Muscle layer of colon (tissue), 2 donors: ENCODE measurements at regions not wholly inside any gene's neighbourhood (a gene's known extent, or its start where the extent isn't known, plus 50 kb on each side); places are given as distances from the start of the nearest gene placed in this dataset.

ENCODE experiments used
- H3K27ac ChIP-seq: one replicate; pipeline ENCODE4 v1.7.0; 2013; ENCODE audit warnings: low read depth, mild to moderate bottlenecking, low read length, moderate library complexity
- H3K27me3 ChIP-seq, 2 donors: one replicate each; pipeline ENCODE4 v1.7.0; 2013; ENCODE audit warnings: low read length in 2 of 2, mild to moderate bottlenecking in 2 of 2; ENCODE audit not compliant: insufficient read depth in 2 of 2, control insufficient read depth in 1 of 2
- H3K36me3 ChIP-seq: one replicate; pipeline ENCODE4 v1.7.0; 2013; ENCODE audit warnings: mild to moderate bottlenecking, low read length; ENCODE audit not compliant: insufficient read depth
- H3K4me1 ChIP-seq: one replicate; pipeline ENCODE4 v1.7.0; 2013; ENCODE audit warnings: mild to moderate bottlenecking, low read length; ENCODE audit not compliant: insufficient read depth
- H3K4me3 ChIP-seq, 2 donors: one replicate each; pipeline ENCODE4 v1.7.0; 2013; ENCODE audit warnings: low read length in 2 of 2, low read depth in 1 of 2, mild to moderate bottlenecking in 1 of 2, moderate library complexity in 1 of 2
- H3K9ac ChIP-seq: one replicate; pipeline ENCODE4 v1.7.0; 2013; ENCODE audit warnings: low read length
- H3K9me3 ChIP-seq: one replicate; pipeline ENCODE4 v1.7.0; 2013; ENCODE audit warnings: mild to moderate bottlenecking, low read length
- donor health status: abdominal sarcoma.
- donor health status: Adenocarcinoma of cecum.

DNA sequence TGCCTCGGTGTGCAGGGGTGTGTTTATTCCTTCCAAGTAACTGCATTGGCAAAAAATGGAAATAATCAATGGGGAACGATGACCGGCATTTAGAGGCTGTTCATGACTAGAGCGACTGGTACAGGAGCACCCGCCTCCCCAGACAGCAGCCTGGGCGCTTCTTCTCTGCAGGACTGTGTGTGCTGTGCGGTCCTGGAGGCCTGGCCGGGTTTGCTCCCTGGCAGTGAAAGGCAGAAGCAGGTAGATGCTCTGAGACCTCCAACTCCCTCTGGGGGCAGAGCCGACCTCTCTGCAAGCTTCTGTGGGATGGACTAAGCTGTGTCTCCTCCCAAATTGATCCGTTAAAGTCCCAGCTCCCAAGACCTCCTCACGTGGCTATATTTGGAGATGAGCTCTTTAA, 59.2 kb upstream of the ACTRT2 start:
- no peaks in the 10 kb centered on the region for H3K4me1 ChIP-seq
- H3K36me3 ChIP-seq, result no peaks in the 10 kb centered on the region
- no peak overlapping the region for H3K27ac ChIP-seq
- no peak overlapping the region for H3K4me3 ChIP-seq
- H3K9ac ChIP-seq, result no peak overlapping the region
- peaks cover 0 to 1% of the 10 kb centered on the region in 2 donors for H3K27me3 ChIP-seq
- no peaks in the 10 kb centered on the region for H3K9me3 ChIP-seq

DNA sequence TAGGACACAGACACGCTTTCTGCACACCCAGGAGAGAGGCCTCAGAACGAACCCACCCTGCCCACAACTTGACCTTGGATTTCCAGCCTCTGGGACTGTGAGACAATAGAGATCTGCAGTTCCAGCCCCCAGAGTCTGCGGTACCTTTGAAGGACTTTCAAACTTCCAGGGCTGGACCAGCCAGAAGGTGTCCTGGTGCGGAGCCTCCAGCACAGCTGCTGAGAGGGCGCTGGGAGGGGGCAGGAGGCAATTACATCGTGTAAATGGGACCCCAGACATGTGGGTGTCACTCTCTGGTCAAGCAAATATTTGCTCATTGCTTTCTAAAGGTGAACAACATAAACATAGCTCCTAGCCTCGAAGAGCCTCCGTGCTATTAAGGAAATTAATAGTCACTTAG, 58.7 kb upstream of the ACTRT2 start:
- Histone ChIP-seq H3K27me3 (peaks cover 0 to 4% of the 10 kb centered on the region in 2 donors), H3K9ac (no peak overlapping the region), H3K36me3 (no peaks in the 10 kb centered on the region), H3K27ac (no peak overlapping the region), H3K4me3 (no peak overlapping the region), H3K4me1 (no peaks in the 10 kb centered on the region), H3K9me3 (no peaks in the 10 kb centered on the region)

- Histone ChIP-seq H3K4me3 (no peak overlapping the region), H3K9ac (no peak overlapping the region), H3K27ac (no peak overlapping the region), H3K36me3 (no peaks in the 10 kb centered on the region), H3K27me3 (peaks cover 0 to 4% of the 10 kb centered on the region in 2 donors), H3K9me3 (no peaks in the 10 kb centered on the region), H3K4me1 (no peaks in the 10 kb centered on the region)
These were observed 58.3 kb upstream of the ACTRT2 start for GRCh38 chr1:2962946-2963345.

DNA sequence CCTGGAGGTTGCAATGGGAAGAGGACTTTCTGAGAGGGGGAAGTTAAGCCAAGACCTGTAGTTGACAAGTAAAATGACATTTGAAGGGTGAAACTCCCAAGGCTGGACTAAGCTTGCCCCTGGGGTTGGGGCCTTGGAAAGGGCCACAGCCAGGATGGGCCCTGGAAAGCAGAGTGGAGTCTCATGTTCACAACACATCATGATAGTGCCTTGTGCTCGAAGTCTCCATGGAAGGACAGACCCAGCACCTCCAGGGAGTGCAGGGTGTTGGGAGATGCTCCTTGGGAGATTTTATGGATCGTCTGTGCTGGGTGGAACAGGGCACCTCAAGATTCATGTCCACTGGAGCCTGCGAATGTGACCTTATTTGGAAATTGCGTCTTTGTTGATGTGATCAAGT, 55.6 kb upstream of the ACTRT2 start:
- Histone ChIP-seq H3K4me1 (no peaks in the 10 kb centered on the region), H3K27me3 (peaks cover 0 to 4% of the 10 kb centered on the region in 2 donors), H3K36me3 (no peaks in the 10 kb centered on the region), H3K4me3 (no peak overlapping the region), H3K27ac (no peak overlapping the region), H3K9me3 (no peaks in the 10 kb centered on the region), H3K9ac (no peak overlapping the region)

DNA sequence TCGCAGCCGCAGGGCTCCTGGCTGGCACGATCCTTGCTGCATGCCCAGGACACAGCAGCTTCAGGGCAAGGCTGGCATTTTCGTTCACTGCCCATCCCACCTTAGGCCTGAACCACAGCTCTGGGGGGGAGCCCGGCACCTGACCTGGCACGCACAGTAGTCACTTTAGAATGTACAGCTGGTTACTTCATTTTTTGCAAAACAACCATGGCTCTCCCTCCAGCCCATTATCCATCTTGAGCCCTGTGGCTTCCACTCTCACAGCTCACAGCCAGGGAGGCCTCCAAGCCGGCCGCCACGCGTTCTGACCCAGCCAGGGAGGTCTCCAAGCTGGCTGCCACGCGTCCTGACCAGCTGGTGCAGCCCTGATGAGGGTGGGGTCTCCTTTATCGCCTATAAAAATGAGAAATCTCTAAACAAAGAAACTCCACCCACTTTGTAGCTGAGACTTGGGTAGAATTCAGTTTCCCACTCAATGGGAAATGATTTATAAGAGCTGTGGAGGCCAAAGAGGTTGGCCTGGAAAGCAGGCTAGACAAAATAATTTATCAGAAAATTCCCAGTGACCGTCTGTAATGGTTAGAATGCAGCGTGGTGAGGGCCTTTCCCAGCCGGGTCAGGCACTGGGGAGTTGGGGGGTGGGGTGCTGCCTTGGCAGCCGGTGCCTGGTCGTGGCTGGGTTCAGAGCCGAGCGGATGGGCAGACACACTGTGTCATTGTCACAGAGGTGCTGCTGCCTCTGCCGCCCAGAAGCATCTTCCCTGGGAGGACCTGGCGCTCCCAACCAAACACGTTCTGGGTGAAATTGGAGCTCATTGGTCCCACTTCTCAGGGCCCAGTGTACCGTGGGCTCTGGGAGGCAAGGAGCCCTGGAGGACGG, 54.6 kb upstream of the ACTRT2 start:
- H3K9ac ChIP-seq, result no peak overlapping the region
- H3K4me3 ChIP-seq, result no peak overlapping the region
- peaks cover 0 to 4% of the 10 kb centered on the region in 2 donors for H3K27me3 ChIP-seq
- H3K4me1 ChIP-seq, result no peaks in the 10 kb centered on the region
- H3K36me3 ChIP-seq, result no peaks in the 10 kb centered on the region
- H3K27ac ChIP-seq, result no peak overlapping the region
- no peaks in the 10 kb centered on the region for H3K9me3 ChIP-seq

GRCh38 chr1:2967329-2967725, 53.9 kb upstream of the ACTRT2 start:
- Histone ChIP-seq H3K36me3 (no peaks in the 10 kb centered on the region), H3K27ac (no peak overlapping the region), H3K27me3 (peaks cover 0 to 4% of the 10 kb centered on the region in 2 donors), H3K4me1 (no peaks in the 10 kb centered on the region), H3K4me3 (no peak overlapping the region), H3K9me3 (no peaks in the 10 kb centered on the region), H3K9ac (no peak overlapping the region)

DNA sequence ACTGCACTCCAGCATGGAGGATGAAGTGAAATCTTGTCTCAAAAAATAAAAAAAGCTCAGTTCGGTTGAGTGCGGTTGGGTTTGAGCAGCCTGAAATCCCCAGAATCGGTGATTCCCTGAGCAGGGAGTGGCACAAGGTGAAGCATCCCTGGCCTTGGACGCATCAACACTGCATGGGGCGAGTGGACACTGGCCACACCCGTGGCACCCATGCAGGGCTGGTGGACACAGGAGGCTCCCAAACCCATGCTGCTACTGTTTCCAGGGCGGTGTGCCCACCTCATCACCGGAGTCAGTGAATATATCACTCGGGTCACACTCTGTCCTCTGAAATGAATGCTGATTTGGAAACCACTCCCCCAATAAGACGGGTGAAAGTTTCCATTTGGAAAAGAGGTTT, 53.4 kb upstream of the ACTRT2 start:
- Histone ChIP-seq H3K27me3 (peaks cover 0 to 4% of the 10 kb centered on the region in 2 donors), H3K9me3 (no peaks in the 10 kb centered on the region), H3K4me3 (no peak overlapping the region), H3K36me3 (no peaks in the 10 kb centered on the region), H3K4me1 (no peaks in the 10 kb centered on the region), H3K9ac (no peak overlapping the region), H3K27ac (no peak overlapping the region)

DNA sequence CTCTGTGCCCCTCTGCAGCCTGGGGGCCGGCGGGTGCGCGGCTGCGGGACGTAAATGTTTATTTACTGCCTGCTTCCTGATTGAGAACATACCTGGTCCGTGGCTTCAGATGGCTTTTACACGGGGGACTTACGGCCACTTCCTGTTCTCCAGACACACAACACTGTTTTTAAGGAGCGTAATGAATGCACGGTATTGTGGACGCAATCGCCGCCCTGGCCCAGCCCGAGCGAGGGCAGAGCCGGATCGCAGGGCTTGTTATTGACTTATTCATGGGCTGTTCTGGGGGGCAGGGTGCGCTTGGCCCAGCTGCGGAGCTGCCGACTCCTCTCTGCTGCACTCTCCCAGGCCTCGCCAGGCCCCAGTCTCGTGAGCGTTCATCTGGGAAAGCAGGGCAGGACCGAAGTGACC, 52.8 kb upstream of the ACTRT2 start:
- Histone ChIP-seq H3K9ac (no peak overlapping the region), H3K4me1 (no peaks in the 10 kb centered on the region), H3K27me3 (peaks cover 0 to 4% of the 10 kb centered on the region in 2 donors), H3K9me3 (no peaks in the 10 kb centered on the region), H3K27ac (no peak overlapping the region), H3K4me3 (no peak overlapping the region), H3K36me3 (no peaks in the 10 kb centered on the region)

GRCh38 chr1:2969011-2969844, 52.0 kb upstream of the ACTRT2 start:
- H3K36me3 ChIP-seq, result no peaks in the 10 kb centered on the region
- no peak overlapping the region for H3K9ac ChIP-seq
- no peak overlapping the region for H3K27ac ChIP-seq
- no peaks in the 10 kb centered on the region for H3K4me1 ChIP-seq
- H3K27me3 ChIP-seq, result peaks cover 0 to 8% of the 10 kb centered on the region in 2 donors
- no peaks in the 10 kb centered on the region for H3K9me3 ChIP-seq
- H3K4me3 ChIP-seq, result no peak overlapping the region

- Histone ChIP-seq H3K9ac (no peak overlapping the region), H3K36me3 (no peaks in the 10 kb centered on the region), H3K4me3 (no peak overlapping the region), H3K27ac (no peak overlapping the region), H3K4me1 (no peaks in the 10 kb centered on the region), H3K27me3 (peaks cover 0 to 8% of the 10 kb centered on the region in 2 donors), H3K9me3 (no peaks in the 10 kb centered on the region)
These were observed 51.4 kb upstream of the ACTRT2 start for GRCh38 chr1:2969845-2970291.

DNA sequence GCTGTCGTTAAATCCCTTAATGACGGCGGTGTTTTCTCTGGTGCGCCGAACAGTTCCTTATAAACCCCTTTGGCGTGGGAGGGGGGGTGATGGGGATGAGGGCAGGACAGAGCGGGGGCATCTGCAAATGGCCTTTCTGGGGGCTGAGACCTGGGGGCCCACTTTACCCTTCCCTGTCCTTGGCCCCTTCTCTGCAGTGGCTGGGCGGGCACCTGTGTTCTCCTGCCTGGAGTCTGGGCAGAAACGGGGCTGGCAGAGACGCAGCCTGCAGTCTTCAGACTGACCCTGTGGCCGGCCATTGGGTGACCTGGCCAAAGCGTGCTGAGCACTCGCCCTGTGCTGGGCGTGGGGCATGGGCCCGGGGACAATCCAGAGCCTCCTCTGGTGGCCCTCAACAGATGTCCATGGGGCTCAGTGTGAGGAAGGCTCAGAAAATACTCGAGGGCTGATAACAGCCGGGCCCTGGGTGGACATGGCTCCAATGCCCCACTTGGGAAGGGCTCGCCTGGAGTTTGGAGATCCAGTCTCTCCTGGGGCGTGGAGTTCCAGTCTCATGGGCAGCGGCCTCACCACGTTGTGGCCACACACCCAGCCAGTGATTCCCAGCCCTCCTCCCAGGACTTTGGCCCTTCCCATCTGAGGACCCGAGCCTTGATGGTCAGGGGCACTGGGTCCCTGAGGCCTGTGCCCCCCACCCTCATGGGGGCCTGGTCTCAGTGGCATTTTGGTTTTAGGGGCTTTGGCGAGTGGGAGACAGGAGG, 50.8 kb upstream of the ACTRT2 start:
- H3K4me3 ChIP-seq, result no peak overlapping the region
- no peaks in the 10 kb centered on the region for H3K36me3 ChIP-seq
- no peak overlapping the region for H3K9ac ChIP-seq
- no peak overlapping the region for H3K27ac ChIP-seq
- peaks cover 0 to 8% of the 10 kb centered on the region in 2 donors for H3K27me3 ChIP-seq
- no peaks in the 10 kb centered on the region for H3K9me3 ChIP-seq
- no peaks in the 10 kb centered on the region for H3K4me1 ChIP-seq
